HTR-8/SVneo (cell line): ENCODE measurements at regions not wholly inside any gene's neighbourhood (a gene's known extent, or its start where the extent isn't known, plus 50 kb on each side); places are given as distances from the start of the nearest gene placed in this dataset.
"Not testable (repeated sequence)": the region's sequence is repeated elsewhere in the genome, so short reads cannot be mapped to it uniquely, and the experiment has no call there.

Experiments used
- DNase-seq: peaks from one replicate; pipeline ENCODE4 v3.0.0; 2011; ENCODE audit warnings: low spot score, mixed read lengths; ENCODE audit not compliant: insufficient read length
- FAIRE-seq: peaks from 2 replicates; lab custom pipeline; 2011; peaks lifted over from hg19 to GRCh38; lab: Jason Lieb, UNC

GRCh38 chr12:72146495-72146894, 125.7 kb upstream of the TRHDE start:
- no peak for FAIRE-seq
- no peak for DNase-seq

- DNase-seq, result no peak
- FAIRE-seq, result no peak
These were observed 123.5 kb upstream of the TRHDE start for GRCh38 chr12:72148709-72149108.

GRCh38 chr12:72162875-72163274, 109.3 kb upstream of the TRHDE start:
- no peak for DNase-seq
- no peak for FAIRE-seq

- DNase-seq (no peak), FAIRE-seq (no peak)
These were observed 103.3 kb upstream of the TRHDE start for GRCh38 chr12:72168851-72169250.

- DNase-seq (no peak), FAIRE-seq (no peak)
These were observed 98.2 kb upstream of the TRHDE start for GRCh38 chr12:72173974-72174373.

GRCh38 chr12:72178244-72178643, 93.9 kb upstream of the TRHDE start:
- no peak for DNase-seq
- FAIRE-seq, result no peak

- no peak for DNase-seq
- FAIRE-seq, result no peak
These were observed 93.3 kb upstream of the TRHDE start for GRCh38 chr12:72178871-72179270.

- no peak for FAIRE-seq
These were observed 92.3 kb upstream of the TRHDE start for GRCh38 chr12:72179841-72180240.

GRCh38 chr12:72184971-72185533, 87.1 kb upstream of the TRHDE start:
- not testable (repeated sequence) for DNase-seq, FAIRE-seq

More at GRCh38 chr12:72179841-72180240, 92.3 kb upstream of the TRHDE start:
- no peak for DNase-seq

GRCh38 chr12:72189266-72189665, 82.9 kb upstream of the TRHDE start:
- DNase-seq, result no peak
- FAIRE-seq, result no peak

- DNase-seq, result no peak
- no peak for FAIRE-seq
These were observed 80.4 kb upstream of the TRHDE start for GRCh38 chr12:72191761-72192160.

- FAIRE-seq, result no peak
- no peak for DNase-seq
These were observed 74.4 kb upstream of the TRHDE start for GRCh38 chr12:72197790-72198189.

- DNase-seq (no peak), FAIRE-seq (no peak)
These were observed 70.7 kb upstream of the TRHDE start for GRCh38 chr12:72201457-72201856.

GRCh38 chr12:72203764-72204335, 68.3 kb upstream of the TRHDE start:
- DNase-seq (no peak), FAIRE-seq (no peak)

- no peak for FAIRE-seq
- no peak for DNase-seq
These were observed 65.1 kb upstream of the TRHDE start for GRCh38 chr12:72207079-72207478.

GRCh38 chr12:72207486-72208409, 64.4 kb upstream of the TRHDE start:
- FAIRE-seq (no peak), DNase-seq (no peak)

GRCh38 chr12:72209086-72209485, 63.1 kb upstream of the TRHDE start:
- no peak for FAIRE-seq
- no peak for DNase-seq

GRCh38 chr12:72214163-72214562, 58.0 kb upstream of the TRHDE start:
- FAIRE-seq (no peak), DNase-seq (no peak)

- DNase-seq, FAIRE-seq: not testable (repeated sequence)
These were observed 56.9 kb upstream of the TRHDE start for GRCh38 chr12:72215287-72215686.

GRCh38 chr12:72219937-72220336, 52.2 kb upstream of the TRHDE start:
- FAIRE-seq, result no peak
- DNase-seq, result no peak
